GM21786 (cell line): ENCODE measurements at regions not wholly inside any gene's neighbourhood (a gene's known extent, or its start where the extent isn't known, plus 50 kb on each side); places are given as distances from the start of the nearest gene placed in this dataset.

Experiments
- ATAC-seq: cut with Tn5 transposase; IDR thresholded peaks from one replicate; pipeline ENCODE4 v1.9.1; 2021; ENCODE audit not compliant: unreplicated experiment

GRCh38 chr3:110774496-110775265 is 296.9 kb upstream of the NECTIN3 start:
- no peak for ATAC-seq

GRCh38 chr3:110779581-110779980 is 292.0 kb upstream of the NECTIN3 start:
- no peak for ATAC-seq

GRCh38 chr3:110783541-110783940 is 288.1 kb upstream of the NECTIN3 start:
- ATAC-seq, result no peak

GRCh38 chr3:110788794-110789193 is 282.8 kb upstream of the NECTIN3 start:
- ATAC-seq, result no peak

- no peak for ATAC-seq
Measured at GRCh38 chr3:110789315-110789714, 282.3 kb upstream of the NECTIN3 start.

GRCh38 chr3:110790631-110791030 is 281.0 kb upstream of the NECTIN3 start:
- ATAC-seq, result no peak

GRCh38 chr3:110791995-110792686 is 279.5 kb upstream of the NECTIN3 start:
- ATAC-seq, result no peak

GRCh38 chr3:110793611-110794010 is 278.0 kb upstream of the NECTIN3 start:
- ATAC-seq, result no peak

GRCh38 chr3:110795163-110795562 is 276.5 kb upstream of the NECTIN3 start:
- no peak for ATAC-seq

GRCh38 chr3:110799271-110799670 is 272.3 kb upstream of the NECTIN3 start:
- no peak for ATAC-seq

GRCh38 chr3:110804856-110805255 is 266.8 kb upstream of the NECTIN3 start:
- no peak for ATAC-seq

- ATAC-seq, result no peak
Measured at GRCh38 chr3:110806924-110807323, 264.7 kb upstream of the NECTIN3 start.

GRCh38 chr3:110808630-110809029 is 263.0 kb upstream of the NECTIN3 start:
- ATAC-seq, result no peak

GRCh38 chr3:110810356-110810755 is 261.3 kb upstream of the NECTIN3 start:
- ATAC-seq, result no peak

GRCh38 chr3:110811050-110811449 is 260.6 kb upstream of the NECTIN3 start:
- no peak for ATAC-seq

- ATAC-seq, result no peak
Measured at GRCh38 chr3:110813541-110813940, 258.1 kb upstream of the NECTIN3 start.

- peak; percentile 78 for ATAC-seq
Measured at GRCh38 chr3:110814170-110815007, 257.2 kb upstream of the NECTIN3 start.

GRCh38 chr3:110815008-110815583 is 256.5 kb upstream of the NECTIN3 start:
- no peak for ATAC-seq

GRCh38 chr3:110816008-110816407 is 255.6 kb upstream of the NECTIN3 start:
- ATAC-seq, result peak; percentile 47

GRCh38 chr3:110821586-110821985 is 250.0 kb upstream of the NECTIN3 start:
- no peak for ATAC-seq

- ATAC-seq, result no peak
Measured at GRCh38 chr3:110822971-110823370, 248.6 kb upstream of the NECTIN3 start.
